Astrocyte of the spinal cord (primary cell): ENCODE measurements at regions not wholly inside any gene's neighbourhood (a gene's known extent, or its start where the extent isn't known, plus 50 kb on each side); places are given as distances from the start of the nearest gene placed in this dataset.

ENCODE experiments used
- DNase-seq: peaks from one replicate; pipeline ENCODE4 v3.0.0; 2011; ENCODE audit warnings: low read depth, low spot score
- H3K4me3 ChIP-seq: 2 replicates; pipeline ENCODE4 v1.5.1; 2011; ENCODE audit warnings: low read depth, mild to moderate bottlenecking, low read length, moderate library complexity
- CTCF ChIP-seq: IDR thresholded peaks from 2 replicates; pipeline ENCODE4 v1.5.1; 2012; ENCODE audit warnings: low read depth, mild to moderate bottlenecking, low read length, inconsistent platforms
- in situ Hi-C: cut with HindIII; loops from 2 replicates; pipeline ENCODE4 v1.10.0; 2017; ENCODE audit warnings: low sequenced_read_pairs

GRCh38 chr3:5645692-5646410 is 458.3 kb downstream of the EDEM1 start:
- DNase-seq, result no peak
- TF ChIP-seq CTCF, result no peak

DNA sequence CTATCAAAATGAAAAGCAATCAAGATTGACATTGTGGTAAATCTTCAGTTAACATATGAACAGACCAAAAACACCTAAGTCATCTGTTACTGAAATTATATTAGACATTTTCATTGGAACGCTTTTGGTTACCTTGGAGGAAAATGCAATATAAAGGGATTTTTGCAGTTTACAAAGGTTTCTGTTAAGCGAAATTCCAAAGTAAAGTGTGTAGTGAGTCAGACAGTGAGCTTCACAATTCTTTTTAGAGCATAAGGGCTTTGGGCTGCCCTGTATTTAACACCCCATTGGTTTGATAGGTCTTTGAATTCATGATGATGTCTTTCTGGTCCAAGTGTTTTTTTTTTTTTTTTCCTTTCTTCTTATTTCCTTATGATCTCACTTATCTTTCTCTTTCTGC is 462.8 kb downstream of the EDEM1 start:
- DNase-seq, result no peak
- no peak for TF ChIP-seq CTCF
- in situ Hi-C loops, result no loop called here
- no peak overlapping the region for H3K4me3 ChIP-seq

More at GRCh38 chr3:5645692-5646410, 458.3 kb downstream of the EDEM1 start:
- in situ Hi-C loops, result no loop called here
- H3K4me3 ChIP-seq, result no peak overlapping the region

- TF ChIP-seq CTCF, result no peak
- in situ Hi-C loops, result no loop called here
- DNase-seq, result no peak
- no peak overlapping the region for H3K4me3 ChIP-seq
Observed at GRCh38 chr3:5651351-5651750, 463.8 kb downstream of the EDEM1 start.

DNA sequence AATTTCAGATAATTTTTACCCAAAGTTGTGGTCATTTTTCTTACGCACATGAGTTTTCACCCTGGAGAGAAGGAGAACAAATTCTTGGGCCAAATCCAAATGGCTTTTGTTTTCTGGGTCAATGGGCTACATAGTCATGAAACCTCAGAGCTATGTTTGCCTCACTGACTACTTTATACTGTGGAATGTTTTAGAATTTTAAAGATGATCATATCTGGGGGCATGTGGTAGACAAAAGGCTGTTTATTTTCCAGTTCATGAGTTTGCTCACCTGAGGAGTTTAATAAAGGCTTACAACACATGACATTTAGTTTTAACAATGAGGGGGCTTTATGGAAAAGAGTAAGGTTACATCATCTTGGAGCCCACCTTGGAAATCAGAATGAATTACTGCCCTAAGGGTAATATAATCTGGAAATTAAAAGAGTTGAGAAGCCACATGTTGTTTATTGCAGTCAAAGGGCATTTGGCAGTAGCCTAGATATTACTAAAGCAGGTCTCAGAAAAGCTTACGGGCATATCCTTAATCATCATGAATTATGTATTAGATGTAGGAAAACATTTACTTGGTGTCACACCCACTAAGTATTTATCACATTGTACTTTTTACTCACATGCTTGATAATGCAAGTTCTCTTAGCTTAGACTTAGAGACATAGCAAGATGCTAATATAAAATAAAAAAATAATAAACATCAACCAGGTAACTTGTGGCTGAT is 466.1 kb downstream of the EDEM1 start:
- no peak for DNase-seq
- no peak overlapping the region for H3K4me3 ChIP-seq
- in situ Hi-C loops, result no loop called here
- TF ChIP-seq CTCF, result no peak

DNA sequence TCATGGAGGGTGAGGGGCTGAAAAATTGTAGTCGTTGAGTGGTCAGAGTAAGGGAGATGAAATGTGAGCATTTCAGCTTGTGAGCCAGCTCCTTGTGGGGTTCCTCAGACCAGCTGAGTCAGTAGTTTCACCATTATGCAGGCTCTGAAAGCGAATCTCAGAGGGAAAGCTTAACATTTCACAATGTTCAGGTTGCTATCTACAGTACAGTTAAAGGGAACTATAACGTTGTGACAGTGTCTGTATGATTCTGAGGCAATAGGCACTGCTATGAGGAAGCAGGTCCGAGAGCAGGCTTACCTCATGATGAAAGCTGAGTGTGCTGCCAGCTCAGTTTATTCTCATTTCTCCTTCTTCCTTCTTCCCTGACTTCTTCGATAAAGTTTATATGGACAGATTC is 469.6 kb downstream of the EDEM1 start:
- no peak for DNase-seq
- no peak overlapping the region for H3K4me3 ChIP-seq
- no peak for TF ChIP-seq CTCF
- in situ Hi-C loops, result no loop called here

- in situ Hi-C loops, result no loop called here
- TF ChIP-seq CTCF, result no peak
- no peak overlapping the region for H3K4me3 ChIP-seq
- no peak for DNase-seq
Observed at GRCh38 chr3:5663601-5664000, 476.1 kb downstream of the EDEM1 start.
